Keratinocyte (primary cell): ENCODE measurements at regions not wholly inside any gene's neighbourhood (a gene's known extent, or its start where the extent isn't known, plus 50 kb on each side); places are given as distances from the start of the nearest gene placed in this dataset.

Source experiments
- EZH2 ChIP-seq: IDR thresholded peaks from one replicate; pipeline ENCODE4 v1.6.1; 2012; ENCODE audit warnings: inconsistent platforms, mild to moderate bottlenecking, low read length, moderate library complexity
- TF ChIP-seq, protein P1 (sequence below), 3 experiments: IDR thresholded peaks in 1 of 3; conservative IDR thresholded peaks in 1 of 3; optimal IDR thresholded peaks in 1 of 3; 2 replicates in 2 of 3; 3 replicates in 1 of 3; pipeline versions ENCODE3 to v1.5.1; 2011; ENCODE audit warnings: low read length in 3 of 3, mild to moderate bottlenecking in 3 of 3, moderate library complexity in 2 of 3, control low read depth in 1 of 3, inconsistent platforms in 1 of 3; ENCODE audit not compliant: insufficient read depth in 2 of 3; ENCODE audit errors: extremely low read depth in 1 of 3

DNA sequence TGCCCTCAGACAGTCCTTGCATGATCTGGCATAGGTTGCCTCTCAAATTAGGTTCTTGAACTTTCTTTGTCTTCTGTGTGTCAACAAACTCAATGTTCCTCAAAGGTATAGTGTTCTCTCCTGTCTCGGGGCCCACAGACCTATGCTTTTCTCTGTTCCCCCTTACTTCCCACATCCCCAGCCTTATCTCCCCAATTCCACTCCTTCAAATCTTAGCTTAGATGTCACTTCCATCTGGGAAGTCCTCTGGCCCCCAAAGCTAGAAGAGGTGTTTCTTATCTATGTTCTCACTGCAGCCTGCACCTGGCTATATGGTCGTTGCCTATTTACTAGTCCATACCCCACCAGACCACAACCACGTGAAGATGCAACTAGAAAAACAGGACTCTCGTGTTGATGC, 134.6 kb upstream of the MYCN start:
- TF ChIP-seq, protein P1, sequence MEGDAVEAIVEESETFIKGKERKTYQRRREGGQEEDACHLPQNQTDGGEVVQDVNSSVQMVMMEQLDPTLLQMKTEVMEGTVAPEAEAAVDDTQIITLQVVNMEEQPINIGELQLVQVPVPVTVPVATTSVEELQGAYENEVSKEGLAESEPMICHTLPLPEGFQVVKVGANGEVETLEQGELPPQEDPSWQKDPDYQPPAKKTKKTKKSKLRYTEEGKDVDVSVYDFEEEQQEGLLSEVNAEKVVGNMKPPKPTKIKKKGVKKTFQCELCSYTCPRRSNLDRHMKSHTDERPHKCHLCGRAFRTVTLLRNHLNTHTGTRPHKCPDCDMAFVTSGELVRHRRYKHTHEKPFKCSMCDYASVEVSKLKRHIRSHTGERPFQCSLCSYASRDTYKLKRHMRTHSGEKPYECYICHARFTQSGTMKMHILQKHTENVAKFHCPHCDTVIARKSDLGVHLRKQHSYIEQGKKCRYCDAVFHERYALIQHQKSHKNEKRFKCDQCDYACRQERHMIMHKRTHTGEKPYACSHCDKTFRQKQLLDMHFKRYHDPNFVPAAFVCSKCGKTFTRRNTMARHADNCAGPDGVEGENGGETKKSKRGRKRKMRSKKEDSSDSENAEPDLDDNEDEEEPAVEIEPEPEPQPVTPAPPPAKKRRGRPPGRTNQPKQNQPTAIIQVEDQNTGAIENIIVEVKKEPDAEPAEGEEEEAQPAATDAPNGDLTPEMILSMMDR (optimal IDR thresholded peaks at IDR 0.05 in 1 of 3, IDR thresholded peaks at IDR 0.05 in 1 of 3, conservative IDR thresholded peaks at IDR 0.05 in 1 of 3; ENCODE audit: extremely low read depth in 1 of 3, insufficient read depth in 2 of 3, low read length in 3 of 3), result no peak
- no peak for TF ChIP-seq EZH2
